ENCODE measurements at regions not wholly inside any gene's neighbourhood (a gene's known extent, or its start where the extent isn't known, plus 50 kb on each side); places are given as distances from the start of the nearest gene placed in this dataset.

DNA sequence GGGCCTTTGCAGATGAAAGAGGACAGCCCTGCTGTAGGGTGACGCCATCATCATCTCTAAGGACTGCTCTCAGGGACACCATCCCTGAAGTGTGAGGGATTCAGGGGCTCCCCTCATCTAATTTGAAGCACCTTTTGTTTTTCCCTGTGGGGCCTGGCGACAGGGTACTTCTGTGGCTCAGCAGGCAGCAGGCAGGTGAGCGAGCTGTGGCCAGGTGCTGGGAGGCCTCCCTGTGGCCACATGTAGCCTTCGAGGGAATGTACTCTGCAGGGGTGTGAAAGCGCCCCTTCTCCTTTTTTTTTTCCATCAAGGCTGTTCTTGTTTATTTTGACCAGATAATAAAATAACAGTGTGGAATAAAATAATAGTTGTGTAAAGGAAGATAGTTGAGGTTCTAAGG is 118.2 kb upstream of the DPP6 start:
- Histone ChIP-seq H3K79me2 (ENCODE audit: insufficient read depth, low read length) (no peaks in the 10 kb centered on the region), H3K4me3 (ENCODE audit: insufficient read depth, low read length) (no peak overlapping the region), H4K20me1 (ENCODE audit: insufficient read depth, low read length) (no peaks in the 10 kb centered on the region), H3K27ac (ENCODE audit: low read depth, low read length) (no peak overlapping the region), H3K9me3 (ENCODE audit: low read depth, low read length) (no peaks in the 10 kb centered on the region), H3K4me2 (ENCODE audit: insufficient read depth, low read length) (no peak overlapping the region), H3K4me1 (ENCODE audit: insufficient read depth, low read length) (no peaks in the 10 kb centered on the region), H3K36me3 (ENCODE audit: insufficient read depth, low read length) (no peaks in the 10 kb centered on the region), H2AFZ (ENCODE audit: low read length) (no peak overlapping the region), H3K27me3 (ENCODE audit: insufficient read depth, low read length) (no peaks in the 10 kb centered on the region)
- no peak for DNase-seq (ENCODE audit: insufficient read length, low spot score, missing footprints)
- TF ChIP-seq, protein P1, sequence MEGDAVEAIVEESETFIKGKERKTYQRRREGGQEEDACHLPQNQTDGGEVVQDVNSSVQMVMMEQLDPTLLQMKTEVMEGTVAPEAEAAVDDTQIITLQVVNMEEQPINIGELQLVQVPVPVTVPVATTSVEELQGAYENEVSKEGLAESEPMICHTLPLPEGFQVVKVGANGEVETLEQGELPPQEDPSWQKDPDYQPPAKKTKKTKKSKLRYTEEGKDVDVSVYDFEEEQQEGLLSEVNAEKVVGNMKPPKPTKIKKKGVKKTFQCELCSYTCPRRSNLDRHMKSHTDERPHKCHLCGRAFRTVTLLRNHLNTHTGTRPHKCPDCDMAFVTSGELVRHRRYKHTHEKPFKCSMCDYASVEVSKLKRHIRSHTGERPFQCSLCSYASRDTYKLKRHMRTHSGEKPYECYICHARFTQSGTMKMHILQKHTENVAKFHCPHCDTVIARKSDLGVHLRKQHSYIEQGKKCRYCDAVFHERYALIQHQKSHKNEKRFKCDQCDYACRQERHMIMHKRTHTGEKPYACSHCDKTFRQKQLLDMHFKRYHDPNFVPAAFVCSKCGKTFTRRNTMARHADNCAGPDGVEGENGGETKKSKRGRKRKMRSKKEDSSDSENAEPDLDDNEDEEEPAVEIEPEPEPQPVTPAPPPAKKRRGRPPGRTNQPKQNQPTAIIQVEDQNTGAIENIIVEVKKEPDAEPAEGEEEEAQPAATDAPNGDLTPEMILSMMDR (IDR thresholded peaks at IDR 0.05; ENCODE audit: extremely low read depth, low read depth, low read length): no peak

DNA sequence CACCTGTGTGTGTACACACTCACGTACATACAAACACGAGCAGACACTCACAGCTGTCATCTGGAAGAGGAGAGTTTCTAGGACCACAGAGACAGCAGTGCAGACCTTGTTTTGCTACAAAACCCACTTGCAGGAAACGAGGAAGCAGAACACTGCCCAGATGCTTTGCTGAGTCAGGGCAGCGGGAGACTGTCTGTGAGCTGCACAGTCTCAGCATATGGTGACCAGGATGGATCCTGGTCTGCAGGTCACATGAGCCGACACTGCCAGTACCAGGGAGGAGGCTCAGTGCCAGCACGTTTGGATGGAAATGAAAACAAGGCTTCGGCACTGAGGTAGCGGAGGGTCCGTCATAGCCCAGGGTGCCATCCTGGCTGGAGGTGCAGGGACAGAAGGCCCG is 117.6 kb upstream of the DPP6 start:
- H3K9me3 ChIP-seq (ENCODE audit: low read depth, low read length): no peaks in the 10 kb centered on the region
- no peak overlapping the region for H3K27ac ChIP-seq (ENCODE audit: low read depth, low read length)
- TF ChIP-seq, protein P1 (IDR thresholded peaks at IDR 0.05; ENCODE audit: extremely low read depth, low read depth, low read length): no peak
- H4K20me1 ChIP-seq (ENCODE audit: insufficient read depth, low read length): no peaks in the 10 kb centered on the region
- H3K4me1 ChIP-seq (ENCODE audit: insufficient read depth, low read length): no peaks in the 10 kb centered on the region
- H3K79me2 ChIP-seq (ENCODE audit: insufficient read depth, low read length): no peaks in the 10 kb centered on the region
- H3K27me3 ChIP-seq (ENCODE audit: insufficient read depth, low read length): no peaks in the 10 kb centered on the region
- H2AFZ ChIP-seq (ENCODE audit: low read length): no peak overlapping the region
- no peak overlapping the region for H3K4me3 ChIP-seq (ENCODE audit: insufficient read depth, low read length)
- H3K36me3 ChIP-seq (ENCODE audit: insufficient read depth, low read length): no peaks in the 10 kb centered on the region
- H3K4me2 ChIP-seq (ENCODE audit: insufficient read depth, low read length): no peak overlapping the region
- no peak for DNase-seq (ENCODE audit: insufficient read length, low spot score, missing footprints)

DNA sequence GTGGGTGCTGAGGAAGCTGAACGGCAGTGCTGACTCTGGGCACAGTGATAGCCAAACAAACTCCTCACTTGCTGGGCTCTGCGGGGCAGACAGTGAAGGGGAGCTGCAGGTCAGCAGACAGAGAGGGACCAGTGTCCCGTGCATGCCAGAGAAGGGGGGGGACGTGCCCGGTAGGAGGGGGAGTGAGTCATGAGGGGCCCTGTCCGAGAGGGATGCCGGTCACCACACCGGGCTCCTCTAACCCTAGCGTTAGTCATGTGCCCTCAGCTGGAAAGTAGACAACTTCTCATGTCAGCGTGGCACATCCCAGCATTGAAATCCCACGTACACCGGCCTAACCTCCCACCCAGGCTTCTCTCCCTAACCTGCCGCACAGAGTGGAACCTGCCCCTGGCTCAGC is 117.1 kb upstream of the DPP6 start:
- Histone ChIP-seq H3K36me3 (ENCODE audit: insufficient read depth, low read length) (no peaks in the 10 kb centered on the region), H3K9me3 (ENCODE audit: low read depth, low read length) (no peaks in the 10 kb centered on the region), H3K27ac (ENCODE audit: low read depth, low read length) (no peak overlapping the region), H3K4me1 (ENCODE audit: insufficient read depth, low read length) (no peaks in the 10 kb centered on the region), H3K4me3 (ENCODE audit: insufficient read depth, low read length) (no peak overlapping the region), H2AFZ (ENCODE audit: low read length) (no peak overlapping the region), H3K79me2 (ENCODE audit: insufficient read depth, low read length) (no peaks in the 10 kb centered on the region), H4K20me1 (ENCODE audit: insufficient read depth, low read length) (no peaks in the 10 kb centered on the region), H3K27me3 (ENCODE audit: insufficient read depth, low read length) (no peaks in the 10 kb centered on the region), H3K4me2 (ENCODE audit: insufficient read depth, low read length) (no peak overlapping the region)
- no peak for DNase-seq (ENCODE audit: insufficient read length, low spot score, missing footprints)
- TF ChIP-seq, protein P1 (IDR thresholded peaks at IDR 0.05; ENCODE audit: extremely low read depth, low read depth, low read length): no peak

DNA sequence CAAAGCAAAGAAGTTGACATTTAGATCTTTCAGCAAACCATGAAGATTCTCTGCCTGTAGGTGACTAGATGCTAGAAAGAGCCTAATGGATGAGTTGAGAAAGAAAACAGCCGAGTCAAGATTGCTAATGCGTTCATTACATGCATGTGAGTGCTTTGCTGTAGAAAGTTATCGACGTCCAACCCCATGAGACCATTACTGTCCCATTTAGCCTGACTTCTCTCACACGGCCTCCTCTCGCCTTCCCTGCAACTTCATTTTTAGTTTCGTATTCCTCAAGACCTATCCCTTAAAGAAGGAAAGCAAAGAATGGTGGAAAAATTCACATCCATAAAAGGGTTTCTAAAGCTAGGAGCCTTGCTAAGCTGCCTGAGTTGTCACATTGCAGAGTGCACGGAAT is 113.7 kb upstream of the DPP6 start:
- Histone ChIP-seq H3K36me3 (ENCODE audit: insufficient read depth, low read length) (no peaks in the 10 kb centered on the region), H3K79me2 (ENCODE audit: insufficient read depth, low read length) (no peaks in the 10 kb centered on the region), H3K4me2 (ENCODE audit: insufficient read depth, low read length) (no peak overlapping the region), H2AFZ (ENCODE audit: low read length) (no peak overlapping the region), H4K20me1 (ENCODE audit: insufficient read depth, low read length) (no peaks in the 10 kb centered on the region), H3K4me3 (ENCODE audit: insufficient read depth, low read length) (no peak overlapping the region), H3K27ac (ENCODE audit: low read depth, low read length) (no peak overlapping the region), H3K9me3 (ENCODE audit: low read depth, low read length) (no peaks in the 10 kb centered on the region), H3K4me1 (ENCODE audit: insufficient read depth, low read length) (no peaks in the 10 kb centered on the region), H3K27me3 (ENCODE audit: insufficient read depth, low read length) (no peaks in the 10 kb centered on the region)
- no peak for DNase-seq (ENCODE audit: insufficient read length, low spot score, missing footprints)
- TF ChIP-seq, protein P1 (IDR thresholded peaks at IDR 0.05; ENCODE audit: extremely low read depth, low read depth, low read length): no peak

Data from osteoblast (primary cell).